GM06990 (cell line): ENCODE measurements at regions not wholly inside any gene's neighbourhood (a gene's known extent, or its start where the extent isn't known, plus 50 kb on each side); places are given as distances from the start of the nearest gene placed in this dataset.

Source experiments
- DNase-seq: peaks from one replicate; pipeline ENCODE4 v3.0.0-alpha.2; 2011; ENCODE audit not compliant: insufficient read length; ENCODE audit errors: extremely low read depth
- H3K27me3 ChIP-seq: replicated peaks from 2 replicates; pipeline ENCODE4 v1.6.0; 2011; ENCODE audit warnings: low read length; ENCODE audit not compliant: control insufficient read depth, insufficient read depth
- H3K36me3 ChIP-seq: 2 replicates; pipeline ENCODE4 v1.5.1; 2011; ENCODE audit warnings: low read length; ENCODE audit not compliant: control insufficient read depth, insufficient read depth
- H3K4me3 ChIP-seq: replicated peaks from 2 replicates; pipeline ENCODE4 v1.5.1; 2011; ENCODE audit warnings: low read depth, mild to moderate bottlenecking, control low read depth, low read length
- TF ChIP-seq, protein P1 (sequence below): IDR thresholded peaks from 2 replicates; pipeline ENCODE4 v1.5.1; 2011; ENCODE audit warnings: low read length, control low read depth, mild to moderate bottlenecking, inconsistent platforms; ENCODE audit not compliant: insufficient read depth, poor library complexity, severe bottlenecking

DNA sequence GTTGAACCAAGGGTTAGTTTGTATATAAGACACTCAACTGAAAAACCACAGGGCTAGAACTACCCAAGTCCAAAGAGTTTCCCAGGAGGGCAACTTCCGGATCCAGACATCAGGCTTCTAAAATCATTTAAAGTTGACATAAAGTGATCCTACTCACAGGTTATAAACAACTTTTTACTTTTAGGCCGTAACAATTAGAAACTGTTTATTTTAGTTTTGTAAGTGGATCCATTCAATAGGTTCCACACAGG is 454.6 kb downstream of the MEIS1 start:
- TF ChIP-seq, protein P1, sequence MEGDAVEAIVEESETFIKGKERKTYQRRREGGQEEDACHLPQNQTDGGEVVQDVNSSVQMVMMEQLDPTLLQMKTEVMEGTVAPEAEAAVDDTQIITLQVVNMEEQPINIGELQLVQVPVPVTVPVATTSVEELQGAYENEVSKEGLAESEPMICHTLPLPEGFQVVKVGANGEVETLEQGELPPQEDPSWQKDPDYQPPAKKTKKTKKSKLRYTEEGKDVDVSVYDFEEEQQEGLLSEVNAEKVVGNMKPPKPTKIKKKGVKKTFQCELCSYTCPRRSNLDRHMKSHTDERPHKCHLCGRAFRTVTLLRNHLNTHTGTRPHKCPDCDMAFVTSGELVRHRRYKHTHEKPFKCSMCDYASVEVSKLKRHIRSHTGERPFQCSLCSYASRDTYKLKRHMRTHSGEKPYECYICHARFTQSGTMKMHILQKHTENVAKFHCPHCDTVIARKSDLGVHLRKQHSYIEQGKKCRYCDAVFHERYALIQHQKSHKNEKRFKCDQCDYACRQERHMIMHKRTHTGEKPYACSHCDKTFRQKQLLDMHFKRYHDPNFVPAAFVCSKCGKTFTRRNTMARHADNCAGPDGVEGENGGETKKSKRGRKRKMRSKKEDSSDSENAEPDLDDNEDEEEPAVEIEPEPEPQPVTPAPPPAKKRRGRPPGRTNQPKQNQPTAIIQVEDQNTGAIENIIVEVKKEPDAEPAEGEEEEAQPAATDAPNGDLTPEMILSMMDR, result no peak
- Histone ChIP-seq H3K27me3 (no peaks in the 10 kb centered on the region), H3K4me3 (no peak overlapping the region), H3K36me3 (no peaks in the 10 kb centered on the region)
- no peak for DNase-seq

DNA sequence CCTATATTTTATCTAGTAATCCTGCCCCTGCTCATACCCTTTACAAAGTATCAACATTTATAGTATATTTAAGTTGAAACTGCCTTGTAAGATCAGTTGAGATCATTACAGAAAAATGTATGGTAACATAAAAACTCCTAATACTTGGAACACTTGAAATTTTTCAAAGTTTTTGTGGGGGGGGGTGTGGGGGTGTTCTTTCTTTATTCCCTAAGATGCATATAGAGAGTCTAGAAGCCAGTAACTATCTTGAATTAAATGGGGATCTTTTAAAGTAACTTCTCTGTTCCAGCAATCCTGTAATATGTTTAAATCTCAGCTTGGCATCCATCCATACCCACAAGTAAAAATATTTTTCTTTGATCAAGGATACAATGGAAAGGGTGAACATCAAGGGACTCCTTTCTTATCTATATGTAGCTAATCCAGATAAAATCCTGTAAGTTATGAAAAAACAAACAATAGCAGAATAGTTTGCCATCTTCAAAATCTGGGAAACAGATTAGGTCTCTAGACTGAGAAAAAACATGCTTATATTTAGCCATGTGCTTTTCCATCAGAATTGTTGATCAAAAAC is 455.3 kb downstream of the MEIS1 start:
- no peak for DNase-seq
- Histone ChIP-seq H3K4me3 (no peak overlapping the region), H3K36me3 (no peaks in the 10 kb centered on the region), H3K27me3 (no peaks in the 10 kb centered on the region)
- TF ChIP-seq, protein P1, result no peak

DNA sequence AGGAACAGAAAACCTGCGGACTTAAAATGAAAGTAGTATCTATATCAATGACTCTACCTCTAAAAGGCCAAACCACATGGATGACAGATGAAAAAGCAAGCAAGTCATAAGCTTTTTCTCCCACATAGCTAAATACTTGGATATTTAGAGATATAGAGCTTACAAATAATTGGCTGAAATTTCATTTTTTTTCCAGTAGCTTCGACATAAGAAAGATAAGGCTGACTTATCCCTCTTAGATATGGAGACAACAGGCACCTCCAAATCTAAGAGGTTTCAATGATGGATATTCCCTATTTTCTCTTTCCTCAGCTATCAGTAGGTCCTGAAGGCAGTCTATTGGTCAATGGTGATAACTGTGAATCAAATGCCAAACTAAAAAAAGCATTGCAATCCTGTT is 460.3 kb downstream of the MEIS1 start:
- DNase-seq, result no peak
- Histone ChIP-seq H3K27me3 (no peaks in the 10 kb centered on the region), H3K4me3 (no peak overlapping the region), H3K36me3 (no peaks in the 10 kb centered on the region)
- TF ChIP-seq, protein P1, result no peak

- H3K4me3 ChIP-seq, result no peak overlapping the region
- no peak for DNase-seq
- TF ChIP-seq, protein P1, result no peak
- H3K27me3 ChIP-seq, result no peaks in the 10 kb centered on the region
- H3K36me3 ChIP-seq, result no peaks in the 10 kb centered on the region
Observed at GRCh38 chr2:66896131-66896530, 461.2 kb downstream of the MEIS1 start.

- H3K4me3 ChIP-seq, result no peak overlapping the region
- TF ChIP-seq, protein P1, result no peak
- DNase-seq, result no peak
- no peaks in the 10 kb centered on the region for H3K36me3 ChIP-seq
- H3K27me3 ChIP-seq, result no peaks in the 10 kb centered on the region
Observed at GRCh38 chr2:66897181-66897580, 462.3 kb downstream of the MEIS1 start.

- TF ChIP-seq, protein P1, result no peak
- no peaks in the 10 kb centered on the region for H3K27me3 ChIP-seq
- H3K4me3 ChIP-seq, result no peak overlapping the region
- DNase-seq, result no peak
- no peaks in the 10 kb centered on the region for H3K36me3 ChIP-seq
Observed at GRCh38 chr2:66897691-66898150, 462.8 kb downstream of the MEIS1 start.
